NOMO-1 treated with dmso at 0.1 percent for 144 hours (cell line): ENCODE measurements at regions not wholly inside any gene's neighbourhood (a gene's known extent, or its start where the extent isn't known, plus 50 kb on each side); places are given as distances from the start of the nearest gene placed in this dataset.

ENCODE experiments used
- DNase-seq: peaks from one replicate; lab custom pipeline; 2025; ENCODE audit not compliant: unreplicated experiment; lab: John Stamatoyannopoulos, UW

- DNase-seq, result no peak
Observed at GRCh38 chr18:67041334-67041733, 437.4 kb upstream of the CDH19 start.

- DNase-seq, result no peak
Observed at GRCh38 chr18:67035026-67035425, 431.1 kb upstream of the CDH19 start.

DNA sequence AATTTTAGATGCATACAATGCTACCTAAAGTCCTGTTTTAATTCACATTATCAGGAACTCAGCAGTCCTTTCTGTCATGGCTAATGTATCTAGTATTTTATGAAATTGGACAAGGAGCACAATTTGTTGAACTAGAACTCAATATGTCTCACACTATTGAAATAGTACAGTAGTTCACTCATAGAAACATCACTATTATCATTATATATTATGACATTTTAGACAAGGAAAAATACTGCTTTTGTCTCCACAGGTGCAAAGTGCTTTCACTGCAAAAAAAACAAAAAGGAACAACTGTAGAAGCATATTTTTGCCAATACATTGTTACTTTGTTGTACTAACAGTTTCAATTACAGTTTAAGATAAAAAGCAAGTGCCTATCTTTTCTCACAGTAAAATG is 419.2 kb upstream of the CDH19 start:
- DNase-seq, result no peak

DNA sequence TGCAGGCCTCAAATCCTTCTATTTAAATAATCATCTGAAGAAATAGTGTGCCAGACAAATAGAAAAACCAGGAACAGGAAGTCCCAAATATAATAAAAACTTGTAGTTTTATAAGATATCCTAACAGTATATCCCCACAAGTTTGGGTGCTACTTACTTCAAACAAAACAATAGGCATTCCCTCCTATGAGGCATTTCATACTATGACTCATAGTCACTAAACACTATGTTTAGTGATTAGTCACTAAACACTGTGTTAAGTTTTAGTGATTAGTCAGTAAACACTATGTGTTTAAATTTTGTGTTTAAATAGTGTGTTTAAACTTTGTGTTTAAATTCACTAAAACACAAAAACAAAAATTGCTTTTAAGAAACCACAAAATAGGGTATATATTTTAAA is 407.0 kb upstream of the CDH19 start:
- no peak for DNase-seq

- no peak for DNase-seq
Observed at GRCh38 chr18:67007999-67008398, 404.1 kb upstream of the CDH19 start.

DNA sequence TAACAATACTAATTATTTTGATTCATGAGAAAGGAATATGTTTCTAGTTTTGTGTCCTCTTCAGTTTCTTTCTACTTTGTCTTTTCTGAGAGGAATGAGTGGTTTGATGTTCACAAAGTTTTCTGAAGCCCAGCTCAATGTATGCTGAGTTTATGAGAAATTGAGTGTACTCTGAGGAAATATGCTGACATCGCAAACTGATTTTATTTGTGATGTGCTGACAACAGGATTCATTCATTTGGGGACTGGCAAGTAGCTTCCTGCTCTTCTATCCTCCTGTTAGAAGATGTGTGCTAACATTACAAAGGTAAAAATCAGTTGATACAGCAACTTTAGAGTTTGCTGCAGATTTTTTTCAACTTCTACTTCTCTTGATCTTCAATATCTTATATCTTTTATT is 403.2 kb upstream of the CDH19 start:
- DNase-seq, result no peak

DNA sequence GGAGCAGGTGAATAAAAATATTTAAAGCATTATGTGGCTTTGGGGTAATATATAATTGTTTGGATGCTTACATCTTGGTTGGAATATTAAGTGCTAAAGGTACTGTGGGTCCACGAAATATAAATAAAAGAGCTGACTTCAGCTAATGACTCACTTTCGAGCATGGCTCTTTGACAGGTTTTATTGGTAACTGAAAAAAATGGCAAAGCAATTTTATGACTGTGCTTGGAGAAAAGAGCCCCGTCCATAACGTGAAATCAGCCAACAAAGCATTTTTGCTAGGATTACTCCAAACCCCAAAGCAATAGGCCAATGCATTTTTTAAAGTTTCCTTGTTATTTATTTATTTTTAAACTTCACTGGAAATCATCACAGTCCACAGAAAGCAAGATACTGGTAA is 397.2 kb upstream of the CDH19 start:
- DNase-seq, result no peak

DNA sequence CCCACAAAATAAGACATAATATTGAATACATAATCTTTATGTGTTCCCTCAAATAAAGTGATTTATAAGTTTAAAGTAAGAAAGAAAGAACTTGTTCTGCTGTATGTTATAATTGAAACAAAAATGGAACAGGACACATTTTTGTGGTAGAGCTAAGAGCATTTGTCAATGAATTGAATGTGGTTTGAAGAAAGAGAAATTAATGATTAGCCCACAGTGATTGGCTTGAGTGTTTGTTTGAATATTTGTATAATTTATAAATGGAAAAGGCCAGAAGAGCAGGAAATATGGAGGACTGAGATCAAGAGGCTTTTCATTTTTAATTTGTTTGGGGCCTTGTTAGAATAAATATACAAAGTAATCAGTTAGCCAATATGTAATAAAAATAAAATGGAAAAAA is 395.1 kb upstream of the CDH19 start:
- no peak for DNase-seq

DNA sequence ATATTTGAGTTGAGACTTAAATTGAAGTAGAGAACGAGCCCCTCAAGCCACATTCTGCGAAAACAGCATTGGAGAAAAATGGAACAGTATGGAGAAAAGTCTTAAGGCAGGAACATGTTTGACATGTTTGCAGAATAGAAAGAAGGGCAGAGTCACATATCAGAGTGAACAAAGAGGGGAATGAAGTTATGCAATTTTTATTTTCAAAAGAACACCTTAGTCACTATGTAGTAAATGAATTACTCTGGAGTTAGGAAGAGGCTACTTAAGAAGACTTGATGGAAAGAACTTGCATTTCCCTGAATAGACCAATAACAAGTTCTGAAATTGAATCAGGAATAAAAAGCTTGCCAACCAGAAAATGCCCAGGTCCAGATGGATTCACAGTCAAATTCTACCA is 391.4 kb upstream of the CDH19 start:
- no peak for DNase-seq

GRCh38 chr18:66994790-66995189 is 390.9 kb upstream of the CDH19 start:
- DNase-seq, result no peak

DNA sequence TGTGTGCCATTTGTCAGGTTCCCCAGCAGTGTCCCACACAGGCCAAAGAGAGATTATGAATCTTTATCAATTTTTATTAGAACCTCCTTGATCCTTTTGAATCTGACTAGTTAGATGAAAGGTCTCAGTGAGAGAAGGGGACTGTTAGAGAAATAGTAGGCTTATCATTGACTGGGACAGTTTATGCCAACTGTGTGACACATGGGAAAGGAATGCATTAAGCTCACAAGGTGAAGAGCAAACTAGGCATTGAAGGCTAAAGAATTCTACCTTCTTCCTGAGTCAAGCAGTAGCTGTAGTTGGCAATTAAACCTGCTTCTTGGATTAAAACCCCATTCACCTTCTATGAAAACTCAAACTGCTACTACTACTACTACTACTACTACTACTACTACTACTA is 389.6 kb upstream of the CDH19 start:
- DNase-seq, result no peak

GRCh38 chr18:66990909-66991308 is 387.0 kb upstream of the CDH19 start:
- no peak for DNase-seq

DNA sequence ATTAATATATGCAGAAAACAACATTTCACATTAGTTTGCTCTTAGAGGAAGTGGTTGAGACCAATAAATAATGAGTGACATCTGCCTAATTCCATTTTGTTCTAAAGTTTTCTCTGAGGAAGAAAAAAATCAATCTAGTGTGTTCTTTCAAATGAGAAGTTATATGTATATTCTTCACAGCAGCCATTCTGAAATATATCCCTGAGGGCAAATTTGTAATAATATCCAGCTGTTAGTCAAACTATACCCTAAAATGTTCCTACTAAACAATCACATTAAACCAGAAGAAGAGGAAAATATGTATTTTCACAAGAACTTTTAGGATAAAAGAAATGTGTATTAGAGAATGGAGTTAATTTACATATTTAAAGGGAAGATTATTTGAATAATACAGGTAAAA is 375.1 kb upstream of the CDH19 start:
- DNase-seq, result no peak

GRCh38 chr18:66972681-66973080 is 368.8 kb upstream of the CDH19 start:
- no peak for DNase-seq

GRCh38 chr18:66971960-66972359 is 368.1 kb upstream of the CDH19 start:
- DNase-seq, result no peak

DNA sequence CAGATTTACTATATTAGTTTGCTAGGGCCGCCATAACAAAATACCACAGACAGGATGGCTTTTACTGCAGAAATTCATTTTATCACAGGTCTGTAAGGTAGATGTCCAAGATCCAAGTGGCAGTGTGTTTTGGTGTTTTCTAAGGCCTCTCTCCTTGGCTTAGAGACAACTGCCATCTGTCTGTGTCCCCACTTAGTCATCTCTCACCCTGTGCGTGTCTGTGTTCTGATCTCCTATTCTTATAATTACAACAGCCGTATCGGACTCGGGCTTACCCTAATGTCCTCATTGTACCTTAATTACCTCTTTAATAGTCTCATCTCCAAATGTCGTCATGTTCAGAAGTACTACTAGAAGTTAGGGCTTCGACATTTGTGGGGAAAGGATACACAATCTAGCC is 362.3 kb upstream of the CDH19 start:
- DNase-seq, result no peak

GRCh38 chr18:66958309-66958708 is 354.4 kb upstream of the CDH19 start:
- DNase-seq, result no peak

GRCh38 chr18:66951750-66952149 is 347.9 kb upstream of the CDH19 start:
- no peak for DNase-seq

DNA sequence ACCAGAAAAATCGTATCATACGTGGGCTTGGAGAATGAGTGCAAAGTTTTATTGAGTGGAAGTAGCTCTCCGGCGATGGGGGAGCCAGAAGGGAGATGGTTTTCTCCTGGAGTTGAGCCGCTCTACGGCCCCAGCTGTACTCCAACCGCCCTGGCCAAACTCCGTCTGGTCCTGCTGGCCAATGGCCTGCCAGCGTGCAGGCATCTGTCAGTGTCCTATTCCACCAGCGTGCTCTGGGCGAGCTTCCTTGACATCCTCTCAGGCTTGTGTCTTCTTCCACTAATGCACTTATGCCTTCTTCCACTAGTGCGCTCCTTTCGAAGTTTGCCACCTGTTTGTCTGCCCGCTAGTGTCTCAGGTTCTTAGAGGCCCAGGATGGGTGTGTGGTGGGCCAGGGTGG is 345.5 kb upstream of the CDH19 start:
- no peak for DNase-seq

DNA sequence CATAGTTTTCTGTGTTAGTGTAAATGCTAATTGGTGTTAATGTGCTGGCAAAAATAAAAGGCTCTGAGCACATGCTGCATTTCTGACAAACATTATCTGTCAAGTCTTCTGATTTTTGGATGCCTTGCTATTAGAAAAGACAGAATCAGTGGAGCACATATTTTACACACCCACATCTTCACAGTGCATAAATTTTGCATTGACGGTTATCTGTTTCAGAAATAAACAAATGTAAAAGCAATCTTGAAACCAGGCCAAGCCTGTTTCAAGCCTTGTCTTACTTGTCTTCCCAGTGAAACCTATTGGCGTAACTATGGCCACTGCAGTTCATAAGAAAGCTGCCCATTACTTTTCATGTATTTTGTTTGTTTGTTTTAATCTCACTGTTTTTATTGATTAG is 333.7 kb upstream of the CDH19 start:
- no peak for DNase-seq

DNA sequence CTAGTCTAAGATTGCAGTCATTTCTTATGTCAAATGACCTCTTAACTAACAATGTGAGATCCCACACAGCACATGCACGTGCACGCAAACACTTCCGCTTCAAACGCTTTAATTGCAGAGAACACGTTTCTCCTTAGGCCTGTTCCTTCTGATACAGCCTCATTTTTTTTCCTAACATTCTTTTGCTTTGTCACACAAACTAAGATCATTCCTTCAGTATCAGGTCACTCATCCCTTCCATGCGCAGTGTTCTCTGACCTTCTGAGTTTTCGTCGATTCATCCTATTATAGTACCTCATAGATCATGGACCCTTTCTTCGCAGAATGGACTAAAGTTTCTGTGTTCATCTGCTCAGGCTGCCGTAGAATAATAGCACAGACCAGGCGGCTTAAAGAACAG is 327.1 kb upstream of the CDH19 start:
- no peak for DNase-seq

DNA sequence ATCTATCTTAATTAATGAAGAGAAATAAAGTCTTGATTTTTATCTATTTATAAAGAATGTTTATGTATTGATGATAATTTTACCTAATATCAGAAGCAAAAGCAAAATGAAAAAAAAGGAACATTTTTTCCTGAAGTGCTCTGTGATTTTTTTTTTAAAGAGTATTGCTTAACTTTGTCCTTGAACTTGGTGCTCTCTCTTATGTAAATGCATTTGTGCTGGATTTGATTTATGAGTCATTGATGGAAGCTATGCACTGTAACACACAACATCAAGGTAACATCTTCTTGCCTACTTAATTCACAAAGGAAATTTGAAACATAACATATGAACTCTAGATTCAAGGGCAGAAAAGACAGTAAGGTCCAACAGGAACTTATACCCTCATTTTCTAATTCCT is 312.9 kb upstream of the CDH19 start:
- DNase-seq, result no peak

DNA sequence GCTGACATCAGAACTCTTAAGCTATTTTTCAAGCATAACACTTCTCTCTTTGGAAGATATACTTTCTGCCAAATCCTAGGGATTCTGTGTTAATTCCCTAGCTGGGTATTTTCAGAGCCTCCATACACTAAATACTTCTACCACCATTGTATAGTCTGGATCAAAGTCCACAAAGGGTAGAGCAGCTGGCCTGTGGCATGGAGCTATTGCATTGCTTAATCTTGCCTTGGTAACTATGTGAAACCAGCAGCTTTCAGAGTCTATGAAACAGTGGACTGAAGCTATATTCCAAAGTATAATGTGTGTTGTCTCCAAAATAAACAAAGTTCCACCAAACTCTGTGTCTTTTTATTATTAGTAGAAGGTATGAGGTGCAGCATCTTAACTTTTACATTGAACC is 296.9 kb upstream of the CDH19 start:
- DNase-seq, result no peak

GRCh38 chr18:66895631-66896030 is 291.7 kb upstream of the CDH19 start:
- DNase-seq, result no peak
